ENCODE measurements at regions not wholly inside any gene's neighbourhood (a gene's known extent, or its start where the extent isn't known, plus 50 kb on each side); places are given as distances from the start of the nearest gene placed in this dataset.
"Not testable (repeated sequence)": the region's sequence is repeated elsewhere in the genome, so short reads cannot be mapped to it uniquely, and the experiment has no call there.

DNA sequence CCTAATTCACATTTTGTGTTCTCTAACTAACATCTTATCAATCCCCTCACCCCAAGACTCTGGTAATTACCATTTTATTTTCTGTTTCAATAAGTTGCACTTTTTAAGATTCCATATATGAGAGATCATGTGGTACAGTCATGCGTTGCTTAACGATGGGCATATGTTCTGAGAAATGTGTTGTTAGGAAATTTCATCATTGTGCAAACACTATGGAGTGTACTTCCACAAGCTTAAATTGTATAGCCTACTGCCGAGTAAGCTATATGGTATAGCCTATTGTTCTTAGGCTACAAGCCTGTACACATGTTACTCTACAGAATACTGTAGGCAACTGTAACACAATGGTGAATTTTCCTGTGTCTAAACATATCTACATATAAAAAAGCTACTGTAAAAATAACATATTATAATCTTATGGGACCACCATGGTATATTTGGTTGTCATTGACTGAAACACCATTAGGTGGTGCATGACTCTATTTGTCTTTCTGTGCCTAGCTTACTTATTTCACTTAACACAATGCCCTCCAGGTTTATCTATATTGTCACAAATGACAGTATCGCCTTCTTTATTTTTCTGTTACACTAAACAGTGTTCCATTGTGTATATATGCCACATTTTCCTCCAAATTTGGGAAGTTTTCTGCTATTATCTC, 473.4 kb upstream of the LMO3 start:
- no peak for DNase-seq

DNA sequence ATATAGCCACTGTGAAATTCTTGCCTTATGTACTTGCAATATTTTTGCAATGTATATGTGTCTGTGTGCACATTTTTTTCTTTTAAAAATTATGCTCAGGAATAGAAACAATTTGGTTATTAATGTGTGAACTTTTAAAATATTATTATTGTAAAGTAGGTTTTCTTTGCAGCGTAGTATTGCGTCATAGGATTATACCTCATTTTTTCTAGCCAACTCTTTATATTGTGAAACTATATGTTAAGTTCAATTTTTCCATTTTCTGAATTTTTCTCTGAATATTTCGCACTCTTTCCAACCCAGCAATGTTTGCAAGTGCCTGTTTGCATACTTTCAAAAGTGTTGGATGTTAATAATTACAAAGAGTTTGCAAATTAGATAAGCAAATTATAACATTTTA, 471.6 kb upstream of the LMO3 start:
- DNase-seq: no peak

DNA sequence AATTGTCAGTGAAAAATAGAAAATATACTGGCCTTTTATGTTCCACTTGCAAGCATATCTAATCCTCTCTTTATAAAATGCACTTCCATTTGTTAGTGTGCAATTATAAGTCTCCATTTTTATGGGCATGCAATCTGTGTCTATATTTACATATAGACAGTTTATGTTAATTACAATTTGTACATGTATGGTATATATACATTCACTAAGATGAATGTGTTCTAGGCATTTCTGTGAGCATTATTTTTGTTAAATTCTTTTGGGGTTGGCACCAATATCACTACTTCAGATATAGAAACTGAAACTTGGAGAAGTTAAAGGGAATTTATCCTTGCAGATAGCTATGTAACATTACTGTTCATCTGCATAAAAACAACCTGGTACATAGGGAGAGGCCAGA, 470.8 kb upstream of the LMO3 start:
- DNase-seq: no peak

DNA sequence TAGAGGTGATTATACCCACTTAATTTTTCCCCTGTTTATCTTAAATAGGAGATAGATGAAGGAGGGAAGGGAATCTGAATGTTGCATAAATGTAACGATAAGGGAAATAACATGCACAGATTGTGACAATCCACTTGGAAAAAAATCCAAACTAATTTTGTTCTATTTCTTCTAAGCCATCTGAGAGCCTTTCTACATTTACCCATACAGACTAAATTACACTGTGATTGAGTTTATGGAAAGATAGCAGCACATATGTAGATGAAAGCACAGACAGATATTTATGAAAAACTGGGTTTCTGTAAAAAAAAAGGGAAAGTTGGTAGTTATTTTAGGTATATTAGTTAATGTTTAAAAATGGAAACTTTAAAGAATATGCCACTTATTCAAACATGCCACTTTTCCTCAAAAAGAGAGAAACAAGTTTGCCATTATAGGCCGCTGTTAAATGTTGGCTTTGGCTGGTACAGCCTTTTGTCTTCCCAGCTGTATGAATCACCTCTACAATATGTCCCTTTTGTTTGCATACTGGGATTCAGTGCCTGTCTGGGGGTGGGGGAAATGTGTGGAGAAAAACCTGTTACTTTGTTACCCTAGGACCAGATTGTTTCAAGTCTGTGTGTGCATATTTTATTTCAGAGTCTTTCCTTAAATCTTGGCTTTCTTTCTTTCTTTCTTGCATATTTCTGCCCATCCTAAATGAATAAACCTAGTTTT, 470.2 kb upstream of the LMO3 start:
- DNase-seq: no peak

DNA sequence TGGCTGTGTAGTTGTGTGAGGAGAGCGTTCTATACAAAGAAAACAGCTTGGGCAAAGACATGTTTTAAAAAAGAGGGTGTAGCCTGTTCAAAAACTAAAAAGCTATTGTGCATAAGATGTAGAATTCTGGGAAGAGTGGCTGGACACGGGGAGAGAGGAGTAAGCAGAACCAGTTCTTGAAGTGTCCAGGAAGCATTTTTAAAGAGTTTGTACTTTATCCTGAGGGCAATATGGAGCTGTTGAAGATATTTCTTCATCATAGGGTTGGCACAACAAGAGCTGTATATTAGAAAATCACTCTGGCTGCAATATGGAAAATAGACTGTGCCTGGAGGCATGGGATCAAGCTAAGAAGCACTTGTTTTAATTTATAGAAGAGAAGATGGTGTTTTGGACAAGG, 458.9 kb upstream of the LMO3 start:
- DNase-seq: no peak

DNA sequence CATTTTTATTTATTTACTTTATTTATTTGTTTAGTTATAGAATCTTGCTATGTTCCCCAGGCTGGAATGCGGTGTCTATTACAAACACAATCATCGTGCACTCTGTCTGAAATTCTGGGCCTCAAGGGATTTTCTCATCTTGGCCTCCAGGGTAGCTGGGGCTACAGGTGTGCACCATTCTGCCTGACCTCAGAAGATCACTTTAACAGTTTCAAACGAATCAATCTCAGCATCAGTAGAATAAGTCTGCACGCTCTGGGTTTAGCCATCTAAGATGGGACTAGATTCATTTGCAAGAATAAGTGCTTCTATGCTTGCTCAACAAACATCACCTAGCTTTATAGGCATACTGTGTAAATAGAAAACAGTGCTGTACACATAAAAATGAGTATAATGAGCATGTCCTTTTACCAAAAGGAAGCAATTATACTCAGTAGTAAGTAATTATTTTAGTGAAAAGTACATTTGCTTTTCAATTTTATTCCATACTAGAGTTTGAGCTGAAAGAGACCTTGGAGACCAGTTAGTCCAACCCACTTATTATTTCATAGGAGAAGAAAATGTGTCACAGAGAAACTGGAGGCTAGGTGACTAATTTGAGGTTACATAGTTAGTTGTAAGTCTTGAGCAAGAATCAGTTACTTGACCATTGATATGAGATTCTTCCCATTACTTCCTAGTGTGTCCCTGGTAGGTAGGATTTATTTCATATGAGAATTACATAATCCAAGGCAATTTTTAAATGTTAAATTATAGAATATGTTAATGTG, 456.5 kb upstream of the LMO3 start:
- DNase-seq: no peak

DNA sequence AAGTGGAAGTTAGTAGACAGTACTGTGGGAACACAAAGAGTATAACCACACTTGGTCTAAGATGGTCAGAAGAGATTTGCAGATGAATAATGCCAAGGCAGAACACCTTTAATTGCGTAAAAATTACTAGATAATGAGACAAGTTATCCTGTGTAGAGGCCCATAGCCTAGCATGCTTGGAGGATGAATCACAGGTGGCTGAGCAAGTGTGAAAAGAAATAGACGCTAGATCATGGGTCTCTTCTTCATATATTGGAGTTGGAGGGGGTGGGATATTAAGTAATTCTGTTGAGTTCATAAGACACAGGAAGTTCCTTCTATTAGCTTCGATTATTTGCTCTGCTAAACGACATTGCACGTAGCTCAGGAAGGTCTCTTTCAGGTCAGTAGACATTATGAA, 454.3 kb upstream of the LMO3 start:
- no peak for DNase-seq

DNA sequence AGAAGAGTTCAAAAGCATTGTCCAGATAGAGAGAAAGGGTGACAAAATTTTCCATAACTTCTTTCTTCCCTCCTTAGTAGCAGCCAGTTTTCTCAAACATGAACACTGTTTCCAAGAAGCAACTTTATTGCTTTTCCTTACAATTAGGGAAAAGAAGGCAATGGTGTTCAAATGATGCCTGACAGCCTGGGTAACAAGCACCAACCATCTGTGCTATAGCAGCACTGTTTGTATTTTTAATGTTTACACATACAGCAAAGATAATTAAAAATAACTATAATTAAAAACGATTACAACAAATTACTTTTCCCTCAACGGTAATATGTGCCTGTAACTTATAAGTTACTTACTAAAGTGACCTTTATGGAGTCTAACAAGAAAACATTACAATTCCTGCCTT, 450.6 kb upstream of the LMO3 start:
- no peak for DNase-seq

DNA sequence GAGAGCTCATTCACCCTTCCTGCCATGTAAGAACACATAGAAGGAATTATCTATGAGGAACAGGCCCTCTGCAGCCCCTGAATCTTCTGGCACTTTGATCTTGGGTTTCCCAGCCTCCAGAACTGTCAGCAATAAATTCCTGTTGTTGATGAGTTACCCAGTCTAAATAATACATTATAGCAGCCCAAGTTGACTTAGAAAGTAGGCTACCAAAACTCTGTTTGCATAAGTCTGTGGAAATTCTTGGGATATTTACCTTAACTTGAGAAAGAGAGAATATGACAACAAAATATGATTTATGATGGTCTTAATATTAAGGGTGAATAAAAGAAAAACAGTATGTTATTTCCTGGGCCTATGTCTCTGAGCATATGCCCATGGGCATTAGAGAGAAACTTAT, 433.0 kb upstream of the LMO3 start:
- no peak for DNase-seq

DNA sequence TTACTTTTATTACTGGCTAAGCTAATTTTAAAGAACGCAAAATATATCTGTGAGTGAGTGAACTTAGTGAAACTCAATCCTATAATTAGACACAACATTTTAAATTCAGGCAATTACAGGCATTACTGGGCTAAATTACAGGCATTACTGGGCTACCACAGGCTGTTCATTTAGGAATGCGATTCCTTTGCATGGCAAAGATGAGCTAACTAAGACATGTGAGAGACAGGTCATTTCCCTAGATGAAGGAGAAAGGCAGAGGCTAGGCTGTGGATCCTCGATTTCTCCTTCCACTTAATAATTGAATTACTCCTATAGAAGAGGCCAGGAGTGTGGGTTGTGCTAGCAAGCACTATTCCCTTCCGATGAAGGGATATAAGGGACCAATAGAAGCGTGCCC, 429.4 kb upstream of the LMO3 start:
- DNase-seq: no peak

DNA sequence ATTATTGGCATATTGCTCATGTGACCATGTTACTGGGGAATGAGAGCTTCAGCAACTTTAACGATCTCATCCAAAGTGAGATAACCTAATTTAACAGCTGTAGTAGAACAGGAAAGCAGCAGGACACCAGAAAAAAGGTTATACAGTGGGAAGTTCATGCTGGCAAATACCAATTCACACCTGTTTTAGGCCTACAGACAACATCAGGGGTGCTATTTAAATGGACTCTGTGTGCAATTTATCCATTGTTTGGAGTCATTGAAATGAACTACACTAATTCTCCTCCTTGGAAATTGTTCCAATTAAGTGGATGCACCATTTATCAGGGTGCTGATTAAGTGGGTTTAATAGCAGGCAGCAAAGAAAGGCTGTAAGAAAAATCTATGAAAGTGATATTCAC, 424.4 kb upstream of the LMO3 start:
- DNase-seq: no peak

DNA sequence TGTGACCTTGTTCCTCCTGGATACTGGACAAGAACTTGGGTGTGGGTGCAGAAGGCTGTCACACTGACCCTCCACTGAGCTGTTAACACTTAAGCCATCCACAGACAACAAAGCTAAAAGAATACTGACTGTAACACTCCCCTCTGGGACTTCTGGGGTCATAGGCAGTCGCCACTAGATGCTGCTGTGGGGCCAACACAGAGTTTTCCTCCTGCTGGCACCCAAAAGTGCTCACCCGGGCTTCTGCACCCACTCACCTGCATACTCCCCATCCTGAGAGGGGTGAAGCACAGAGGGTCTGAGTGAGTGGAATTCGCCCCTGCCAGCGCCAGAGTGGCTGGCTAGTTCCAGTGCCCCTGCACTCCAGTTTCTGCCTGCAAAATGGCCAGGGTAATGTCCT, 422.4 kb upstream of the LMO3 start:
- no peak for DNase-seq

DNA sequence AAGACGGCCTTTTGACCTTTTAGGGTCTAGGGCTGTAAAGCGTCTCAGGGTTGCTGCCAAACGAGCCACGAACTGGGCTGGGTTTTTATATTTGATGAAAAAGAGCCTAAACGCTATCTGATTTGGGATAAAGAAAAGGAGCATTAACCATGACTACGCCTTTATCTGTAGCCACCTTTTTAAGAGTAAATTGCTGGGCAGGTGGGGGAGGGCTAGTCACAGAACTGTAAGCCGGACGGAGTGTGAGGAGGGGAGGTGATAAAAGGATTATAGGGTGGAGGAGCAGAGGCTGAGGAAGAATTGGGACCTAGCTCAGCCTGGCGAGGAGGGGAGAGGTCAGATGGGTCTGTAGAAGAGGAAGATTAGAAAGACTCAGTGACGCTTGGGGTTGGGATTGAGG, 419.5 kb upstream of the LMO3 start:
- not testable (repeated sequence) for DNase-seq

DNA sequence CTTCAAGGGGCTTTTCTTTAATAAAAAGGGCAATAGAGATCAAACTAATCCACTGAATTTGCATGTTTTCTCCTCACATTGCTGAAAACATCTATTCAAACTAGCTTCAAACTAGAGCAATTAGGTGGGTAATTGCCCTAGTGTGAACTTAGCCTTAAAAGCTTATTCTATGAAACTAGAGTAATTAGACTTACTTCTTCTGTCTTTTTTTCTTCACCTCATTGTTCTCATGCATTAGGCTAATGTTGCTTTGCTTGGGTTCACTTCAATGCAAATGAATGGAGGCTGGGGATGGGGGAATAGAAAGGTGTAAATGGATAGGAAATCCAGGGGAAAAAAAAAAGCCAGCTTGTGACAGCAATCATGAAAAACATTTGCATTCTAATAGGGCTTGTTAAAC, 414.8 kb upstream of the LMO3 start:
- peak; percentile 11 for DNase-seq

DNA sequence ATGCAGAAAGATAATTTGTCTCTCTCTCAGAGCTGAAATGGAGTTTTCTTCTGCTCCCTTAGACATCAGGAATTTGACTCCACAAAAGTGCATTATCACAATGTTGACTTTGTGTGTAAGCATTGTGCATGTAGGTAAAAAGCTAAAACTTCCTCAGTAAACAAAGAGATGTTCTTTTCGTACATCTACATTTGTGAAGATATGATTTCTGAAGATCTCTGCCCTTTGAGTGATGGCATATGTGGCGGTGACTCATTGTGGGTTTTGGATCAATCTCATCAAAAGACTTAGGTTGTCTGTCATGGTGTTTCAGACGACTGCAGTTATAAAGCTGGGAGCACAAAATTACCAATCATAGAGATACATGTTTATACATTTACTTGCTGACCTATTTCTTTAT, 411.4 kb upstream of the LMO3 start:
- DNase-seq: no peak

DNA sequence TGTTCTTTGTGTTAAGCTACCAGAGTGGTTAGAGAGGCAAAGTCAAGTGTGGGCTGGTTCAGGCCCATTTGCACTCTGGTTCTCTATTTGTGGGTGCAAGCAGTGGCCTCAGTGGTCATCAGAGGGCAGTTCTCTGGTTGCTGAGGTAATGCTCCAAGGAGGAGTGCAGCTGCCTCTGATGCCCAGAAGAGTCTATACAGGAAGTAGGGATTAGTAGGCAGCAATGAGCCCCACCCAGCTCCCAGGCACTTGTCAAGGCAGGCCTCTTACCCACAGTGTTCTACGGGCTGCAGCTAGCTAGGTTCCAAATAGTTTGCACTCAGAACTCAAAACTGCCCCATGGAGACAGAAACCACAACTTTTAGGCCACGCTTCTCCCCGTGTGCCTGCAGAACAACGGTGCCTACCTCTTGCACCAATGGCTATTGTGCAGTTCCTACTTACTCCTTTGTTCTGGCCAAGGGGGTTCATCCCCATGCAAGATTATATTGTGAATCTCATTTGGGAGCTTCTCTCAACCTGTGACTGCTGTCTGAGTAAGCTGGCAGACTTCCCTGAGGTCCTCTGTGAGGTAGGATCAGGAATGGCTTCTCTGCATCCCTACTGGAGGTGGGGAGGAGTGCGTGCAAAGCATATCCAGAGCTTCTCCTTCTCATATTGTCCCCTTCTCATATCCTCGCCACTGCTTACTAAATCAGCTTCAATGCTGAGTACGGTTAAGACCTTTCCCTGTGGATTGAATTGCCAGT, 410.3 kb upstream of the LMO3 start:
- DNase-seq: no peak

DNA sequence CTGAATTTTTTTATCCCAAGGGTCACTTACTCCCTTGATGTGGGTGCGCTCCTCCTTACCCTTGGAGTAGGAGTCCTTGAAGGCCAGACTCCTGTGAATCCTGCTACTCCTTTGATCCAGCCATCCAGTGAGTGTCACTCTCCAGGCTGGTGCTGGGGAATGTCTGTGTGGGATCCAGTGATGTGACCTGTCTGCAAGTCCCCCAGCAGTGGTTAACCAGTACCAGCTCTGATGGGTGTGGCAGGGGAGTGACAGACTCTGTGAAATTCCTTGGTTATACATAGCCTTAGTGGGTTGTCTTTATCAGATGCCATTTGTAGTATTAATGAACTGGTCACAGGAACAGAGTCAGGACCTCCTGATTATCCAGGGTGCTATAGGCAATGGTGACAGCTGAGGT, 409.5 kb upstream of the LMO3 start:
- no peak for DNase-seq

DNA sequence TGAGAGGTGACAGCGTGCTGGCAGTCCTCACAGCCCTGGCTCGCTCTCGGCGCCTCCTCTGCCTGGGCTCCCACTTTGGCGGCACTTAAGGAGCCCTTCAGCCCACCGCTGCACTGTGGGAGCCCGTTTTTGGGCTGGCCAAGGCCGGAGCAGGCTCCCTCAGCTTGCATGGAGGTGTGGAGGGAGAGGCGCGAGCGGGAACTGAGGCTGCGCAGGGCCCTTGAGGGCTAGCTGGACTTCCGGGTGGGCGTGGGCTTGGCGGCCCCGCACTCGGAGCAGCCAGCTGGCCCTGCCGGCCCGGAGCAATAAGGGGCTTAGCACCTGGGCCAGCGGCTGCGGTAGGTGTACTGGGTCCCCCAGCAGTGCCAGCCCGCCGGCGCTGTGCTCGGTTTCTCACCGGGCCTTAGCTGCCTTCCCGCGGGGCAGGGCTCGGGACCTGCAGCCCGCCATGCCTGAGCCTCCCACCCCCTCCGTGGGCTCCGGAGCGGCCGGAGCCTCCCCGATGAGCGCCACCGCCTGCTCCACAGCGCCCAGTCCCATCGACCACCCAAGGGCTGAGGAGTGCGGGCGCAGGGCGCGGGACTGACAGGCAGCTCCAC, 401.6 kb upstream of the LMO3 start:
- DNase-seq: not testable (repeated sequence)

DNA sequence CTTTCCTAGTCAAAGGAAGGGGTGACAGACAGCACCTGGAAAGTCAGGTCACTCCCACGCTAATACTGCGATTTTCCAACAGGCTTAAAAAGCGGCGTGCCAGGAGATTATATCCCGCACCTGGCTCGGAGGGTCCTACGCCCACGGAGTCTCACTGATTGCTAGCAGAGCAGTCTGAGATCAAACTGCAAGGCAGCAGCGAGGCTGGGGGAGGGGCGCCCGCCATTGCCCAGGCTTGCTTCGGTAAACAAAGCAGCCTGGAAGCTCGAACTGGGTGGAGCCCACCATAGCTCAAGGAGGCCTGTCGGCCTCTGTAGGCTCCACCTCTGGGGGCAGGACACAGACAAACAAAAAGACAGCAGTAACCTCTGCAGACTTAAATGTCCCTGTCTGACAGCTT, 392.6 kb upstream of the LMO3 start:
- DNase-seq: not testable (repeated sequence)

DNA sequence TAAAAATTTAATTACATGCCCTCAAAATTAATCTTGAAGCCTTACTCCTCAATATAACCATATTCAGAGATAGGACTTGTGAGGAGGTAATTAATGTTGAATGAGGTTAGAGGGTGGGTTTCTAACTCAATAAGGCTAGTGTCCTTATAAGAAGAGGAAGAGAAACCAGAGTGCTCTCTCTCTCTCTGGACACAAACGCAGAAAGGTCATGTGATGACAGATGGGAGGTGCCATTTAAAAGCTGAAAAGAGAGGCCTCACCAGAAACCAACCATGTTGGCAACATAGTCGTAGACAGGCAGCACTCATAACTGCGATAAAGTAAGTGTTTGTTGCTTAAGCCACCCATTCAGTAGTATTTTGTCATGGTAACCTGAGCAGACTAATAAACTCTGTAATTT, 378.5 kb upstream of the LMO3 start:
- no peak for DNase-seq

DNA sequence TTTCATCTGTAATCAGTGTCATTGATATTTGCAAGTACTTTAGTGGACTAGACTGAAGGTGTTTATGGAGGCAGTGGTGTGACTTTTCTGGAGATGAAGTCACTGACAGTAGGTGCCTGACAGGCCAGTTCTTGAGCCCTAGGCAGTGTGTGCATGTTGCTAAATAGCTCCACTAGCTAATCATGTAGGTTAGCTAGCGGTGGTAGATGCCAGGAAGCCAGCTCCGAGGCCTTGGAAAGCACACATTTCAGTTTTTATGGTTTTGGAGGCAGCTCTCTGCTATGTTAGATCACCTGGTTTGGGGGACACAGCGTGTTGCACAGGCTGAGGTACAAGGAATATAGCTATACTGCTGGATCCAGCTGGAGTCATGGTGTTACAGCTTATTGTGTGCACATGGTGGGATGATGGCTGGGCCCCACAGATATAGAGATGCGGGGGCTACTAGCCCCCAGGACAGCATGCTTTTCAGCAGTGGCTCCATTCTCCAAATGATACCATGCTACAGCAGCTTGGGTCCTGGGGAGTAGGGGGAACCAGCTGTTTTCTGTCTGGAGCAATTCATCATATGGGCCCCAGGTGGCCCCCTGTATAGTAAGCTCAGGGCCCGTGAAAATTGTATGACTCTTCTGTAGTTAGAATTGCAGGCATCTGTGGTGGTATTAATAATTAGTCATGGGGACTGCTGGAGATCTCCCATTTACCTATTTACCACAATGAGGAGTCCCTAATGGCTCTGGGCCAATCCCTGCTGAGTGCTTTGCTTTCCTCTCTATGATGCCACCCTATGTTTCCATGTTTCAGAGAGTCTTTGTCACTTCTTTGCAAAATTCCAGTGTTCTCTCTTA, 367.2 kb upstream of the LMO3 start:
- DNase-seq: peak; percentile 11

DNA sequence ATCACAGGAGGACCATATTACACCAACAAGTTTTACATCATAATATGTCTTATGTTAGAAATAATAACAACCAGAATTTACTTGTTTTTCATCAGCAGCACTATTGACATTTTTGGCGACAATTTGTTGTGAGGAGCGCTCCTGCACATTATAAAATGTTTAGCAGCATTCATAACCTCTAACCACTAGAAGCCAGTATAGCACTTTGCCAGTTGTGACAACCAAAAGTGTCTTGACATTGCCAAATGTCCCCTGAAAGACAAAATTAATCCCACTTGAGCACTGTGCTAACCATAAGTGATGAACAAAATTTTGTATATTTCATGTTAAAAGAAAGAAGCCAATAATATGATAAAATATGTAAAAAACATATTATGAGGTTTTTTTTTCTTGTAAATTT, 356.9 kb upstream of the LMO3 start:
- DNase-seq: no peak
